GM23248 (cell line): ENCODE measurements at regions not wholly inside any gene's neighbourhood (a gene's known extent, or its start where the extent isn't known, plus 50 kb on each side); places are given as distances from the start of the nearest gene placed in this dataset.

ENCODE experiments used
- DNase-seq: peaks from one replicate; pipeline ENCODE4 v3.0.0-alpha.2; 2015
- H2AFZ ChIP-seq: fragments of 200-600 bp; sonication (generic); 2 replicates; pipeline ENCODE4 v1.6.1; 2016; ENCODE audit warnings: antibody characterized with exemption
- H3F3A ChIP-seq: fragments of 200-600 bp; sonication (generic); 2 replicates; pipeline ENCODE4 v1.6.1; 2016; ENCODE audit warnings: mild to moderate bottlenecking, antibody characterized with exemption, mixed run types; ENCODE audit not compliant: insufficient read depth
- H3K27ac ChIP-seq: fragments of 200-600 bp; sonication (generic); 2 replicates; pipeline ENCODE4 v1.5.1; 2016; ENCODE audit warnings: mild to moderate bottlenecking
- H3K27me3 ChIP-seq: fragments of 200-600 bp; sonication (generic); replicated peaks from 2 replicates; pipeline ENCODE4 v1.6.1; 2016; ENCODE audit warnings: mild to moderate bottlenecking; ENCODE audit not compliant: insufficient read depth
- H3K36me3 ChIP-seq: fragments of 200-600 bp; sonication (generic); 2 replicates; pipeline ENCODE4 v1.6.1; 2016; ENCODE audit warnings: low read depth, mild to moderate bottlenecking
- H3K4me1 ChIP-seq: fragments of 200-600 bp; sonication (generic); 2 replicates; pipeline ENCODE4 v1.6.1; 2016; ENCODE audit warnings: mild to moderate bottlenecking; ENCODE audit not compliant: insufficient read depth
- H3K4me2 ChIP-seq: fragments of 200-600 bp; sonication (generic); one replicate; pipeline ENCODE4 v1.6.1; 2016; ENCODE audit warnings: mild to moderate bottlenecking; ENCODE audit not compliant: unreplicated experiment
- H3K4me3 ChIP-seq: fragments of 200-600 bp; sonication (generic); 2 replicates; pipeline ENCODE4 v1.5.1; 2016; ENCODE audit warnings: mild to moderate bottlenecking
- H3K79me2 ChIP-seq: fragments of 200-600 bp; sonication (generic); 2 replicates; pipeline ENCODE4 v1.6.1; 2016; ENCODE audit warnings: mild to moderate bottlenecking; ENCODE audit not compliant: insufficient read depth
- H3K9ac ChIP-seq: fragments of 200-600 bp; sonication (generic); 2 replicates; pipeline ENCODE4 v1.6.1; 2016; ENCODE audit warnings: mild to moderate bottlenecking
- H3K9me2 ChIP-seq: fragments of 200-600 bp; sonication (generic); 2 replicates; pipeline ENCODE4 v1.6.1; 2016; ENCODE audit warnings: mixed run types, mild to moderate bottlenecking, moderate library complexity; ENCODE audit not compliant: insufficient read depth
- H3K9me3 ChIP-seq: fragments of 200-600 bp; sonication (generic); one replicate; pipeline ENCODE4 v1.6.1; 2017; ENCODE audit warnings: low read depth
- H4K20me1 ChIP-seq: fragments of 200-600 bp; sonication (generic); 2 replicates; pipeline ENCODE4 v1.6.0; 2016; ENCODE audit not compliant: insufficient read depth
- EZH2 ChIP-seq: fragments of 200-600 bp; sonication (generic); IDR thresholded peaks from 2 replicates; pipeline ENCODE4 v1.6.1; 2018; ENCODE audit warnings: antibody characterized with exemption, mild to moderate bottlenecking; ENCODE audit not compliant: insufficient read depth, poor library complexity, severe bottlenecking
- EZH2phosphoT487 ChIP-seq: fragments of 200-600 bp; sonication (generic); IDR thresholded peaks from 2 replicates; pipeline ENCODE4 v1.6.1; 2018; ENCODE audit warnings: antibody characterized with exemption, moderate library complexity, mild to moderate bottlenecking, low read depth; ENCODE audit not compliant: insufficient read depth
- WGBS, 2 experiments: methylation state at CpG; one replicate each; pipeline ENCODE4 v1.1.6; 2015 to 2017; ENCODE audit warnings: low lambda C conversion rate in 2 of 2, low coverage in 1 of 2; ENCODE audit errors: missing lambda C conversion rate in 2 of 2; 5-methylcytosine and 5-hydroxymethylcytosine counted together
- in situ Hi-C: fragments of 300-500 bp; cut with MboI; formaldehyde crosslinking; loops from 2 replicates; pipeline ENCODE4 v1.15.0; 2020

- TF ChIP-seq EZH2: no peak
- TF ChIP-seq EZH2phosphoT487: no peak
- 95 to 96% methylated on average over 1 of the region's 1 CpG for WGBS, 2 experiments
- in situ Hi-C loops: no loop called here
- Histone ChIP-seq H3F3A (peaks cover 13% of the 10 kb centered on the region), H3K4me3 (no peak overlapping the region), H3K79me2 (no peaks in the 10 kb centered on the region), H3K36me3 (no peaks in the 10 kb centered on the region), H3K4me2 (no peak overlapping the region), H3K9ac (no peak overlapping the region), H3K9me3 (no peaks in the 10 kb centered on the region), H2AFZ (no peak overlapping the region), H3K9me2 (no peaks in the 10 kb centered on the region), H3K27me3 (no peaks in the 10 kb centered on the region), H3K4me1 (peaks cover 12% of the 10 kb centered on the region), H4K20me1 (no peaks in the 10 kb centered on the region), H3K27ac (no peak overlapping the region)
- no peak for DNase-seq
These were observed 204.5 kb downstream of the PLK2 start for GRCh38 chr5:58255386-58255785.

GRCh38 chr5:58248221-58248620, 211.7 kb downstream of the PLK2 start:
- Histone ChIP-seq H3K27ac (no peak overlapping the region), H3F3A (no peaks in the 10 kb centered on the region), H3K27me3 (no peaks in the 10 kb centered on the region), H3K79me2 (no peaks in the 10 kb centered on the region), H3K9me2 (no peaks in the 10 kb centered on the region), H3K36me3 (no peaks in the 10 kb centered on the region), H3K4me1 (no peaks in the 10 kb centered on the region; the same call in 1 of the 2 replicates), H4K20me1 (no peaks in the 10 kb centered on the region), H3K9ac (no peak overlapping the region), H3K4me2 (no peak overlapping the region), H3K9me3 (no peaks in the 10 kb centered on the region), H2AFZ (no peak overlapping the region), H3K4me3 (no peak overlapping the region)
- no peak for TF ChIP-seq EZH2phosphoT487
- TF ChIP-seq EZH2: no peak
- WGBS, 2 experiments: 86 to 94% methylated on average over 1 of the region's 1 CpG
- in situ Hi-C loops: no loop called here
- no peak for DNase-seq

GRCh38 chr5:58246461-58246944, 213.4 kb downstream of the PLK2 start:
- TF ChIP-seq EZH2phosphoT487 (no peak), EZH2 (no peak)
- no peaks in the 10 kb centered on the region; the same call in 1 of the 2 replicates for H3K4me1 ChIP-seq
- no peak overlapping the region for H3K4me2 ChIP-seq
- no peaks in the 10 kb centered on the region for H4K20me1 ChIP-seq
- H3F3A ChIP-seq: no peaks in the 10 kb centered on the region
- no peak overlapping the region for H3K27ac ChIP-seq
- H3K79me2 ChIP-seq: no peaks in the 10 kb centered on the region
- H3K9me2 ChIP-seq: no peaks in the 10 kb centered on the region
- peak overlapping the region; percentile 7; the same call in 1 of the 2 replicates for H2AFZ ChIP-seq
- no peak for DNase-seq
- WGBS, 2 experiments: 42 to 44% methylated on average over 3 of the region's 3 CpGs
- in situ Hi-C loops: no loop called here
- H3K27me3 ChIP-seq: no peaks in the 10 kb centered on the region
- H3K4me3 ChIP-seq: no peak overlapping the region
- no peak overlapping the region for H3K9ac ChIP-seq
- no peaks in the 10 kb centered on the region for H3K9me3 ChIP-seq
- no peaks in the 10 kb centered on the region for H3K36me3 ChIP-seq

GRCh38 chr5:58245476-58245840, 214.4 kb downstream of the PLK2 start:
- no peak overlapping the region for H3K27ac ChIP-seq
- 91% methylated on average over 3 of the region's 3 CpGs for WGBS, 2 experiments
- no peak overlapping the region for H3K9ac ChIP-seq

More at GRCh38 chr5:58245476-58245840, 214.4 kb downstream of the PLK2 start:
- Histone ChIP-seq H3K9me3 (no peaks in the 10 kb centered on the region), H3K27me3 (no peaks in the 10 kb centered on the region), H3K9me2 (no peaks in the 10 kb centered on the region), H3K4me2 (no peak overlapping the region), H3K4me1 (peaks cover 4% of the 10 kb centered on the region; the same call in 1 of the 2 replicates), H3F3A (no peaks in the 10 kb centered on the region), H2AFZ (no peak overlapping the region), H3K36me3 (no peaks in the 10 kb centered on the region), H3K4me3 (no peak overlapping the region), H4K20me1 (no peaks in the 10 kb centered on the region), H3K79me2 (no peaks in the 10 kb centered on the region)
- no peak for DNase-seq
- TF ChIP-seq EZH2 (no peak), EZH2phosphoT487 (no peak)
- in situ Hi-C loops: no loop called here
